ENCODE measurements at regions not wholly inside any gene's neighbourhood (a gene's known extent, or its start where the extent isn't known, plus 50 kb on each side); places are given as distances from the start of the nearest gene placed in this dataset.

GRCh38 chr5:111582451-111582850, 70.1 kb upstream of the STARD4 start:
- Histone ChIP-seq H3K27ac (ENCODE audit: low read depth, low read length) (no peak overlapping the region), H3K27me3 (ENCODE audit: insufficient read depth, low read length) (no peaks in the 10 kb centered on the region)

GRCh38 chr5:111580956-111581355, 68.6 kb upstream of the STARD4 start:
- Histone ChIP-seq H3K4me3 (ENCODE audit: low read depth, low read length) (no peak overlapping the region), H3K27ac (ENCODE audit: low read depth, low read length) (no peak overlapping the region), H3K27me3 (ENCODE audit: insufficient read depth, low read length) (no peaks in the 10 kb centered on the region), H3K79me2 (ENCODE audit: control insufficient read depth, insufficient read depth, low read length, unreplicated experiment) (no peaks in the 10 kb centered on the region), H2AFZ (ENCODE audit: low read length, unreplicated experiment) (no peak overlapping the region), H3K36me3 (ENCODE audit: insufficient read depth, low read length) (no peaks in the 10 kb centered on the region), H3K4me1 (ENCODE audit: control insufficient read depth, insufficient read depth, low read length, unreplicated experiment) (peaks cover 20% of the 10 kb centered on the region)

More at GRCh38 chr5:111582451-111582850, 70.1 kb upstream of the STARD4 start:
- H3K4me3 ChIP-seq (ENCODE audit: low read depth, low read length), result no peak overlapping the region
- H2AFZ ChIP-seq (ENCODE audit: low read length, unreplicated experiment), result no peak overlapping the region
- H3K79me2 ChIP-seq (ENCODE audit: control insufficient read depth, insufficient read depth, low read length, unreplicated experiment), result no peaks in the 10 kb centered on the region
- H3K4me1 ChIP-seq (ENCODE audit: control insufficient read depth, insufficient read depth, low read length, unreplicated experiment), result peaks cover 20% of the 10 kb centered on the region
- H3K36me3 ChIP-seq (ENCODE audit: insufficient read depth, low read length), result no peaks in the 10 kb centered on the region

GRCh38 chr5:111574311-111574710, 62.0 kb upstream of the STARD4 start:
- H3K79me2 ChIP-seq (ENCODE audit: control insufficient read depth, insufficient read depth, low read length, unreplicated experiment), result no peaks in the 10 kb centered on the region
- peaks cover 8% of the 10 kb centered on the region for H3K4me1 ChIP-seq (ENCODE audit: control insufficient read depth, insufficient read depth, low read length, unreplicated experiment)
- H3K27me3 ChIP-seq (ENCODE audit: insufficient read depth, low read length), result no peaks in the 10 kb centered on the region
- no peaks in the 10 kb centered on the region for H3K36me3 ChIP-seq (ENCODE audit: insufficient read depth, low read length)
- H3K4me3 ChIP-seq (ENCODE audit: low read depth, low read length), result no peak overlapping the region
- H3K27ac ChIP-seq (ENCODE audit: low read depth, low read length), result no peak overlapping the region
- H2AFZ ChIP-seq (ENCODE audit: low read length, unreplicated experiment), result no peak overlapping the region

- Histone ChIP-seq H3K36me3 (ENCODE audit: insufficient read depth, low read length) (no peaks in the 10 kb centered on the region), H3K4me3 (ENCODE audit: low read depth, low read length) (no peak overlapping the region), H3K27me3 (ENCODE audit: insufficient read depth, low read length) (no peaks in the 10 kb centered on the region), H3K4me1 (ENCODE audit: control insufficient read depth, insufficient read depth, low read length, unreplicated experiment) (peaks cover 8% of the 10 kb centered on the region), H3K79me2 (ENCODE audit: control insufficient read depth, insufficient read depth, low read length, unreplicated experiment) (no peaks in the 10 kb centered on the region), H3K27ac (ENCODE audit: low read depth, low read length) (no peak overlapping the region), H2AFZ (ENCODE audit: low read length, unreplicated experiment) (no peak overlapping the region)
Observed at GRCh38 chr5:111572561-111572960, 60.2 kb upstream of the STARD4 start.

- Histone ChIP-seq H3K27ac (ENCODE audit: low read depth, low read length) (no peak overlapping the region), H2AFZ (ENCODE audit: low read length, unreplicated experiment) (no peak overlapping the region), H3K36me3 (ENCODE audit: insufficient read depth, low read length) (no peaks in the 10 kb centered on the region)
Observed at GRCh38 chr5:111563031-111563822, 50.9 kb upstream of the STARD4 start.

GRCh38 chr5:111562561-111562960, 50.2 kb upstream of the STARD4 start:
- Histone ChIP-seq H3K27me3 (ENCODE audit: insufficient read depth, low read length) (no peaks in the 10 kb centered on the region), H3K4me1 (ENCODE audit: control insufficient read depth, insufficient read depth, low read length, unreplicated experiment) (no peaks in the 10 kb centered on the region), H3K27ac (ENCODE audit: low read depth, low read length) (no peak overlapping the region), H3K4me3 (ENCODE audit: low read depth, low read length) (no peak overlapping the region), H2AFZ (ENCODE audit: low read length, unreplicated experiment) (no peak overlapping the region), H3K79me2 (ENCODE audit: control insufficient read depth, insufficient read depth, low read length, unreplicated experiment) (no peaks in the 10 kb centered on the region), H3K36me3 (ENCODE audit: insufficient read depth, low read length) (no peaks in the 10 kb centered on the region)

More at GRCh38 chr5:111563031-111563822, 50.9 kb upstream of the STARD4 start:
- H3K79me2 ChIP-seq (ENCODE audit: control insufficient read depth, insufficient read depth, low read length, unreplicated experiment), result no peaks in the 10 kb centered on the region
- no peak overlapping the region for H3K4me3 ChIP-seq (ENCODE audit: low read depth, low read length)
- no peaks in the 10 kb centered on the region for H3K4me1 ChIP-seq (ENCODE audit: control insufficient read depth, insufficient read depth, low read length, unreplicated experiment)
- H3K27me3 ChIP-seq (ENCODE audit: insufficient read depth, low read length), result no peaks in the 10 kb centered on the region

Measured in ACC112 (cell line).